ENCODE measurements at regions not wholly inside any gene's neighbourhood (a gene's known extent, or its start where the extent isn't known, plus 50 kb on each side); places are given as distances from the start of the nearest gene placed in this dataset.

DNA sequence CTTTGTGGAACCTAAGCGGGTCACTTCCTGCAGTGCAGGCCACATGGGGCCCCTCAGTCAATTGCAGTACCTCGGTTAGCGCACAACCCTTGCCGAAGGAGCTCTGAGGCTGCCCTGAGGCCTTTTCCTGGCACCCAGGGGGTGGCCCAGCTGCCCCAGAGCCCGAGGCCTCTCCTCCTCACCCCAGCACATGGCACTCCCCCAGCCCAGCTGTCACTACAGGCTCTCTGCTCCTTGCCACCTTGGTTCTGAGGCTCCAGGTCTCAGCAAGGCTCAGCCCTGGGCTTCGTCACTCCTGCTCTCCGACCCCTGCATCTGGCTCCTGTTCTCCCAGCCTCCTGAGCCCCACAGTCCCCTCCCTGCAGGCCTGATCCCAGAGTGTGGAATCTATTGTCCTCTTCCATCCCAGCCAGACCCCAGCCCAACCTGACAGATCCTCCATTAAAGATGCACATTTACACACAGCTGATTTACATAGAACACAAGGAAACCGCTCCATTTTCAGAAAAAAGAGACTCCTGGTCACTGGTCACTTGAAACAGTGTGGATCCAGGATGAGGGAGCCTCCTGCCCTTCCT lies 192.8 kb upstream of the POU3F1 start:
- Mint-ChIP-seq H3K27ac (ENCODE audit: unreplicated experiment) (no peak overlapping the region), H3K9me3 (ENCODE audit: unreplicated experiment) (no peaks in the 10 kb centered on the region), H3K4me3 (ENCODE audit: unreplicated experiment) (no peak overlapping the region), H3K27me3 (ENCODE audit: unreplicated experiment) (no peaks in the 10 kb centered on the region), H3K4me1 (ENCODE audit: unreplicated experiment) (peaks cover 13% of the 10 kb centered on the region), H3K36me3 (ENCODE audit: unreplicated experiment) (no peaks in the 10 kb centered on the region)
- TF ChIP-seq, protein P1, sequence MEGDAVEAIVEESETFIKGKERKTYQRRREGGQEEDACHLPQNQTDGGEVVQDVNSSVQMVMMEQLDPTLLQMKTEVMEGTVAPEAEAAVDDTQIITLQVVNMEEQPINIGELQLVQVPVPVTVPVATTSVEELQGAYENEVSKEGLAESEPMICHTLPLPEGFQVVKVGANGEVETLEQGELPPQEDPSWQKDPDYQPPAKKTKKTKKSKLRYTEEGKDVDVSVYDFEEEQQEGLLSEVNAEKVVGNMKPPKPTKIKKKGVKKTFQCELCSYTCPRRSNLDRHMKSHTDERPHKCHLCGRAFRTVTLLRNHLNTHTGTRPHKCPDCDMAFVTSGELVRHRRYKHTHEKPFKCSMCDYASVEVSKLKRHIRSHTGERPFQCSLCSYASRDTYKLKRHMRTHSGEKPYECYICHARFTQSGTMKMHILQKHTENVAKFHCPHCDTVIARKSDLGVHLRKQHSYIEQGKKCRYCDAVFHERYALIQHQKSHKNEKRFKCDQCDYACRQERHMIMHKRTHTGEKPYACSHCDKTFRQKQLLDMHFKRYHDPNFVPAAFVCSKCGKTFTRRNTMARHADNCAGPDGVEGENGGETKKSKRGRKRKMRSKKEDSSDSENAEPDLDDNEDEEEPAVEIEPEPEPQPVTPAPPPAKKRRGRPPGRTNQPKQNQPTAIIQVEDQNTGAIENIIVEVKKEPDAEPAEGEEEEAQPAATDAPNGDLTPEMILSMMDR (IDR thresholded peaks at IDR 0.05), result no peak
- DNase-seq (ENCODE audit: extremely low spot score, unreplicated experiment), result no peak

DNA sequence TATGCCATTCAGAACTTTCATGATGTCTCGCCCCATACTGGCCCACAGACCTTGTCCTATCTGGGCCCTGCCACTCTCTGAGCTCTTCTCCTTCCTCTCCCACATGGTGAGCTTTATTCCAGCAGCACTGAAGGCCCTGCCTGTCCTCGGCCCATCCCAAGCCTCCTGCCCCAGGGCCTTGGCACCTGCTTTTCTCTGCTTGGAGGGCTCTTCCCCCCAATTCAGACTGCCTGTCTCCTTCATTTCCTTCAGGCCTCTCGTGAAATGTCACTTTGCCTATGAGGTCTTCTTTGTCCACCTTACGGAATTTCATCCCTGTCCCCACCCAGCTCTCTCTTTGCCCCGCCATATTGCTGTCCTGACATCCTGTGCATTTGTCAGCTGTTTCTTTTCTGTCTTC lies 191.7 kb upstream of the POU3F1 start:
- no peak for DNase-seq (ENCODE audit: extremely low spot score, unreplicated experiment)
- Mint-ChIP-seq H3K27ac (ENCODE audit: unreplicated experiment) (no peak overlapping the region), H3K9me3 (ENCODE audit: unreplicated experiment) (no peaks in the 10 kb centered on the region), H3K36me3 (ENCODE audit: unreplicated experiment) (no peaks in the 10 kb centered on the region), H3K4me3 (ENCODE audit: unreplicated experiment) (no peak overlapping the region), H3K27me3 (ENCODE audit: unreplicated experiment) (no peaks in the 10 kb centered on the region), H3K4me1 (ENCODE audit: unreplicated experiment) (peaks cover 13% of the 10 kb centered on the region)
- TF ChIP-seq, protein P1 (IDR thresholded peaks at IDR 0.05), result no peak

DNA sequence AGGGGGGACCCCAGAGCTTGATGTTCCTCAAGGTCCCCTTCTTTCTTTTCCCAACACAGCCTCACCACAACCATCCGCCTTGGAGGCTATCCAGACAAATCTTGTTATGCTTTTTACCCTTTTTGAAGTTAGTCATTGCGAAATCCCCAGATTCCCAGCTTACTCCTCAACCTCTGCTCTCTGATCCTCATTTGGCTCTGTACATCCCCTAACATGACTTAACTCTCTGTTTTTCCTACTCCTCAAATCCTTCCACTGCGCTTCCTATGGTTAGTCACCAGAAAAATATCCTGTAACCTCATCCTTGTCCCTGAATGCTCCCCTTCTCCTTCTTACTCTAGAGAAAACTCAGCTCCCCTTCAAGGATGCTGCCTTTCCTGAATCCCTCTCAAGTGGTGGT lies 189.1 kb upstream of the POU3F1 start:
- no peak for DNase-seq (ENCODE audit: extremely low spot score, unreplicated experiment)
- no peak overlapping the region for H3K4me3 Mint-ChIP-seq (ENCODE audit: unreplicated experiment)
- H3K4me1 Mint-ChIP-seq (ENCODE audit: unreplicated experiment), result peaks cover 7% of the 10 kb centered on the region
- H3K9me3 Mint-ChIP-seq (ENCODE audit: unreplicated experiment), result no peaks in the 10 kb centered on the region
- no peaks in the 10 kb centered on the region for H3K36me3 Mint-ChIP-seq (ENCODE audit: unreplicated experiment)
- TF ChIP-seq, protein P1 (IDR thresholded peaks at IDR 0.05), result no peak
- no peak overlapping the region for H3K27ac Mint-ChIP-seq (ENCODE audit: unreplicated experiment)
- no peaks in the 10 kb centered on the region for H3K27me3 Mint-ChIP-seq (ENCODE audit: unreplicated experiment)

DNA sequence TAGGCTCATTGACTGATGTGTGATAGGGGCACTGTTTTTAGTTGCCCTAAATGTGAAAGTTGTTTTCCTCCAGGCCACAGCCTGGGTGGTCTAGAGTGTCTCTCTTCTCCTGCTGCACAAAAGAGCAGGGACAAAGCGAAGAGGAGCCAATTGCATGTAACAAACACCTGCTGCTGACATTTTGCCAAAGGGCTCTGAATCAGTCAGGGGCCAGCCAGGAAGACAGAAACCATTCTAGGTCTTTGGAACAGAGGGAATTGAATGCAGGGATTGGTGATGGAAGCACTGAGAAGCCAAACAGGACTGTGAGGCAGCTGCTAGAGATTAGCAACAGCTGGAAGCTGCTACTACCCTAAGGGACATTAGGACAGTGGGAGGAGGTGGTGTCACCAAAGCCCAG lies 185.3 kb upstream of the POU3F1 start:
- TF ChIP-seq, protein P1 (IDR thresholded peaks at IDR 0.05), result no peak
- no peaks in the 10 kb centered on the region for H3K9me3 Mint-ChIP-seq (ENCODE audit: unreplicated experiment)
- no peaks in the 10 kb centered on the region for H3K36me3 Mint-ChIP-seq (ENCODE audit: unreplicated experiment)
- DNase-seq (ENCODE audit: extremely low spot score, unreplicated experiment), result no peak
- no peak overlapping the region for H3K4me3 Mint-ChIP-seq (ENCODE audit: unreplicated experiment)
- peaks cover 7% of the 10 kb centered on the region for H3K4me1 Mint-ChIP-seq (ENCODE audit: unreplicated experiment)
- H3K27me3 Mint-ChIP-seq (ENCODE audit: unreplicated experiment), result no peaks in the 10 kb centered on the region
- no peak overlapping the region for H3K27ac Mint-ChIP-seq (ENCODE audit: unreplicated experiment)

DNA sequence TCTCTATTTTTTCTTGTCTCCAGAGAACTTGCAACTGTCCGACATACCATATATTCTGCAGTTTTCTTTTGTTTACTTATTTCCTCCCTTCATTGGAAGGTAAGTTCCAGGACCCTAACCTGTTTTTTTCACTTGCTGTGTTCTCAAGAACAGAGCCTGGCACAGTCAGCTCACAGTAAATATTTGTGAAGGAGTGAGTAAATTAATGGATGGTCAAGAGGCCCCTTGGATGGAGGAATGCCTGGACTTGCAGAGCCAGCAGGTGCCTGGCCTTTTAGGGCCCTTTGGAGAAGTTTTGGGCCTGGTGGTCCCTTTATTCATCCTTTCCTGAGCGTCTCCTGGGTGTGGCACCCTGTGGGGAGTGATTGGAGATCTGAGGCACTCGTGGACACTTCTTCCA lies 182.1 kb upstream of the POU3F1 start:
- TF ChIP-seq, protein P1 (IDR thresholded peaks at IDR 0.05), result no peak
- Mint-ChIP-seq H3K27me3 (ENCODE audit: unreplicated experiment) (no peaks in the 10 kb centered on the region), H3K4me3 (ENCODE audit: unreplicated experiment) (no peak overlapping the region), H3K27ac (ENCODE audit: unreplicated experiment) (no peak overlapping the region), H3K4me1 (ENCODE audit: unreplicated experiment) (no peaks in the 10 kb centered on the region), H3K36me3 (ENCODE audit: unreplicated experiment) (no peaks in the 10 kb centered on the region), H3K9me3 (ENCODE audit: unreplicated experiment) (no peaks in the 10 kb centered on the region)
- DNase-seq (ENCODE audit: extremely low spot score, unreplicated experiment), result no peak

Data from osteocyte (in vitro differentiated cells).